Pancreas (tissue), 10 donors: ENCODE measurements at regions not wholly inside any gene's neighbourhood (a gene's known extent, or its start where the extent isn't known, plus 50 kb on each side); places are given as distances from the start of the nearest gene placed in this dataset.
A peak's percentile ranks its signal among the peaks of the same experiment; 100 is the strongest.

Experiments used
- ATAC-seq, 4 donors: fragments of 200-7000 bp; cut with Tn5 transposase; one replicate each; pipeline versions ENCODE4 v1.8.0 to v1.9.1; 2020; ENCODE audit warnings: mild to moderate bottlenecking in 4 of 4, moderate library complexity in 4 of 4
- DNase-seq, 6 donors: peaks; one replicate each; pipeline ENCODE4 v3.0.0-alpha.2; 2020
- FAIRE-seq: peaks from 2 replicates; lab custom pipeline; 2012; peaks lifted over from hg19 to GRCh38; lab: Jason Lieb, UNC
- H3K27ac ChIP-seq, 4 donors: fragments of 200-600 bp; sonication (generic); 1 replicate in 3 of 4; 2 replicates in 1 of 4; pipeline versions ENCODE4 v1.5.0 to v1.8.0; 2020
- H3K27me3 ChIP-seq, 4 donors: fragments of 200-600 bp; one replicate each; pipeline ENCODE4 v1.8.0; 2021
- H3K36me3 ChIP-seq, 3 donors: fragments of 200-600 bp; sonication (generic) in 1 of 3; one replicate each; pipeline versions ENCODE4 v1.5.0 to v1.8.0; 2020 to 2021
- H3K4me1 ChIP-seq, 3 donors: fragments of 200-600 bp; one replicate each; pipeline ENCODE4 v1.8.0; 2021
- H3K4me3 ChIP-seq, 4 donors: fragments of 200-600 bp; sonication (generic) in 2 of 4; one replicate each; pipeline versions ENCODE4 v1.5.0 to v1.8.0; 2020 to 2021
- H3K9me3 ChIP-seq, 4 donors: fragments of 200-600 bp; one replicate each; pipeline ENCODE4 v1.8.0; 2021
- WGBS, 2 donors: extraction: QIAGEN DNeasy Blood & Tissue Kit; methylation state at CpG; one replicate each; pipeline ENCODE4 v1.1.7; 2013; 5-methylcytosine and 5-hydroxymethylcytosine counted together
- intact Hi-C, 3 donors: fragments of 100-400 bp; cut with DNase I; formaldehyde crosslinking; loops; one replicate each; pipeline versions ENCODE4 v1.11.1 to v1.14.2; 2022
- TF ChIP-seq, protein P1 (sequence below), 4 donors: fragments of 200-600 bp; sonication (generic) in 3 of 4; IDR thresholded peaks; one replicate each; pipeline versions ENCODE4 v1.5.0 to v1.8.0; 2021; ENCODE audit warnings: antibody characterized with exemption in 4 of 4
- donor health status: healthy with polysubstance abuse.
- donor health status: DM: no; HTN: no; CAD: no; lungs with moderate emphysema.
- donor health status: DM: no; HTN: no; CAD: no.
- donor health status: control.
- donor health status: control.
- donor health status: Bipolar disorder and iron deficiency.
- donor health status: DM: yes; HTN: yes; CAD: no.
- donor health status: DM: no; HTN: no; CAD: no.
- donor health status: DM: no; HTN: no; CAD: no.
- donor health status: DM: yes; HTN: yes; CAD: no.

DNA sequence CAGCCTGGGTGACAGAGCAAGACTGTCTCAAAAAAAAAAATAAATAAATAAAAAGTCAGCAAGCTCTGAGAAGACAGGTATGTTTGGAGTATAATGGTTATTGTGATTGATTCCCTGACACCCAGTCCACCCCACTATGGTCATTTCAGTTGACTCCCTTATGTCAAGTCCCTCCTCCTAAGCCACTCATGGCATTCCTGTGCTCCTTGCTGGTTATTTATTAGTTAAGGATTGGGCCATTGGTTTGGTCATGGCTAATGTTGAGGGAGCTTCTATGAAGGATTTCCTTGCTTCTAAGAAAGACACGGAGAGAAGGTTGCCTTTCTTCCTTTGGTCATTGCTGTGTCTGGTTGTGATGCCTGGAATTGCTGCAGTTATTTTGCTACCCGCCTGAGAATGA is 140.1 kb downstream of the UCHL1 start:
- no peaks in the 10 kb centered on the region for H3K36me3 ChIP-seq
- DNase-seq (no peak), FAIRE-seq (no peak), ATAC-seq (no peak)
- 82 to 100% methylated on average over 2 of the region's 2 CpGs for WGBS, 2 donors
- H3K27me3 ChIP-seq: no peaks in the 10 kb centered on the region
- no peak overlapping the region for H3K4me3 ChIP-seq
- intact Hi-C loops: no loop called here
- H3K27ac ChIP-seq: no peak overlapping the region
- no peaks in the 10 kb centered on the region for H3K9me3 ChIP-seq
- peaks cover 0 to 4% (median 0%) of the 10 kb centered on the region in 3 donors for H3K4me1 ChIP-seq
- TF ChIP-seq, protein P1, sequence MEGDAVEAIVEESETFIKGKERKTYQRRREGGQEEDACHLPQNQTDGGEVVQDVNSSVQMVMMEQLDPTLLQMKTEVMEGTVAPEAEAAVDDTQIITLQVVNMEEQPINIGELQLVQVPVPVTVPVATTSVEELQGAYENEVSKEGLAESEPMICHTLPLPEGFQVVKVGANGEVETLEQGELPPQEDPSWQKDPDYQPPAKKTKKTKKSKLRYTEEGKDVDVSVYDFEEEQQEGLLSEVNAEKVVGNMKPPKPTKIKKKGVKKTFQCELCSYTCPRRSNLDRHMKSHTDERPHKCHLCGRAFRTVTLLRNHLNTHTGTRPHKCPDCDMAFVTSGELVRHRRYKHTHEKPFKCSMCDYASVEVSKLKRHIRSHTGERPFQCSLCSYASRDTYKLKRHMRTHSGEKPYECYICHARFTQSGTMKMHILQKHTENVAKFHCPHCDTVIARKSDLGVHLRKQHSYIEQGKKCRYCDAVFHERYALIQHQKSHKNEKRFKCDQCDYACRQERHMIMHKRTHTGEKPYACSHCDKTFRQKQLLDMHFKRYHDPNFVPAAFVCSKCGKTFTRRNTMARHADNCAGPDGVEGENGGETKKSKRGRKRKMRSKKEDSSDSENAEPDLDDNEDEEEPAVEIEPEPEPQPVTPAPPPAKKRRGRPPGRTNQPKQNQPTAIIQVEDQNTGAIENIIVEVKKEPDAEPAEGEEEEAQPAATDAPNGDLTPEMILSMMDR (IDR thresholded peaks at IDR 0.05): no peak

DNA sequence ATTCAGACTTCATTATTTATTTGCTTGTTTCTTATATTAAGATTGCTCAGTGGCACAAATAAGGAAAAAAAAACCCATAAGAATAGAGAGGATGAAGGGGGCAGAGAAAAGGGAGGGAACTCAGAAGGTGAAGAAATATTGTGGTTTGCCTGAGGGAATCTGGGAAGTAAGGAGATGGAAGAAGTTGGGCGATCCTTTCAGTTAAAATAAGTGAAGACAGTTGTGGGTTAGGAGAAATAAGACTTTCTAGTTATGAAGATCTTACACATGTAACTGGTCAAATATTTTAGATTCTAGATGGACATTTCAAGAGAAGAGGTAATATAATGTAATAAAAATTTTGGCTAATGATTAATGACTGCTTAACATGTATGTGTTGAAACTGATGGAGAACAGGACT is 138.7 kb upstream of the LIMCH1 start:
- H3K9me3 ChIP-seq: no peaks in the 10 kb centered on the region
- H3K27ac ChIP-seq: no peak overlapping the region
- 86 to 100% methylated on average over 1 of the region's 1 CpG for WGBS, 2 donors
- H3K4me1 ChIP-seq: peaks cover 0 to 4% (median 0%) of the 10 kb centered on the region in 3 donors
- no peak overlapping the region for H3K4me3 ChIP-seq
- intact Hi-C loops: no loop called here
- ATAC-seq (no peak), FAIRE-seq (no peak), DNase-seq (no peak)
- no peaks in the 10 kb centered on the region for H3K36me3 ChIP-seq
- TF ChIP-seq, protein P1 (IDR thresholded peaks at IDR 0.05): no peak
- H3K27me3 ChIP-seq: no peaks in the 10 kb centered on the region

DNA sequence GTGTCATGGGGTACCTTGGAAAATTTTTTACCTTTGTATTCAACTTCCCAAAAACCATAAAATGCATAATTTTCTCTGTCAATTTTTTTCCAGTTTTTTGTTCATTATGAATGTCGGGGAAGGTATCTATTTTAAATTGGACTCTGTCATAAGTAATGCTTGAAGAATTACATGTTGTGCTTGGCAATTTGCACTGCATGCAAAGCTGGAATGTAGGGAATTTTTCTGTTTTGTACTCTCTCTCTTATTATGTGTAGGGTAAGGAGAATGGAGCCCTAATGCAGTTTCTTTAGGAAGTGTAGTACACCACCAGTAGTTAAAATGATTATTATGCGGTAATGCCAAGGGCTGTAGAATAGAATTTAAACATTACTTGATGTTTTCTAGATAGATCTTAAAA is 137.7 kb upstream of the LIMCH1 start:
- ATAC-seq (no peak), FAIRE-seq (no peak), DNase-seq (no peak)
- intact Hi-C loops: no loop called here
- Histone ChIP-seq H3K4me3 (no peak overlapping the region), H3K9me3 (no peaks in the 10 kb centered on the region), H3K27me3 (no peaks in the 10 kb centered on the region), H3K4me1 (peaks cover 0 to 4% (median 0%) of the 10 kb centered on the region in 3 donors), H3K27ac (no peak overlapping the region), H3K36me3 (no peaks in the 10 kb centered on the region)
- 71 to 88% methylated on average over 2 of the region's 2 CpGs for WGBS, 2 donors
- TF ChIP-seq, protein P1 (IDR thresholded peaks at IDR 0.05): no peak

DNA sequence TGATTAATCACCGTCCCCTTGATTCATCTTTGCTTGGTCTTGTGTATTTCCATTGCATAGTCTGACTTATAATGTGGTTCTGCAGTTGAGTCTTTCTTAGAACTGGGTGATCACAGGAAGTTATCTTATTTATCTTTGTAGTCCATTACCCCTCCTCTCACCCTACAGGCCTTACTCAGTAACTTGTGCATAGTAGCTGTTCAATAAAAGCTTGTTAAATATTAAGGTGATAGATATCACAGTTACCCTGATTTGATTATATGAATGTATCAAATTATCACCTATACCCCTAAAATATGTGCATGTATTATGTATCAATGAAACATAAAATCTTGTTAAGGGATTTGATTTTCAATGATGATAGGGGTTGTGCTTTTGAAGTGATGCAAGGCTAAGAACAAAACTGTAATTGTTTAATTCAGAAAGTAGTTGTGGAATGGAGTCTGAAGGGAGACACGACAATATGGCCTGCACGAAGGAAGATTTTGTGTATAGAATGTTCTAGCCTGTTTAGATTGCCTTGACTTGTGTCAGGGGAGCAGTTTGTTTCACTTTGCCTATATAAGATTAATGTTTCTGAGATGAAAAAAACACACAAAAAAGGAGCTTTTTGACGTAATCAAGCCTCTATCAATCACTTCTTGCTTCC is 132.4 kb upstream of the LIMCH1 start:
- TF ChIP-seq, protein P1 (IDR thresholded peaks at IDR 0.05): no peak
- DNase-seq (no peak), FAIRE-seq (no peak), ATAC-seq (no peak)
- Histone ChIP-seq H3K9me3 (no peaks in the 10 kb centered on the region), H3K4me3 (no peak overlapping the region), H3K36me3 (no peaks in the 10 kb centered on the region), H3K4me1 (no peaks in the 10 kb centered on the region), H3K27ac (peak overlapping the region in 1 of 4 donors; percentile 35), H3K27me3 (no peaks in the 10 kb centered on the region)
- 63 to 64% methylated on average over 4 of the region's 4 CpGs for WGBS, 2 donors
- intact Hi-C loops: no loop called here

DNA sequence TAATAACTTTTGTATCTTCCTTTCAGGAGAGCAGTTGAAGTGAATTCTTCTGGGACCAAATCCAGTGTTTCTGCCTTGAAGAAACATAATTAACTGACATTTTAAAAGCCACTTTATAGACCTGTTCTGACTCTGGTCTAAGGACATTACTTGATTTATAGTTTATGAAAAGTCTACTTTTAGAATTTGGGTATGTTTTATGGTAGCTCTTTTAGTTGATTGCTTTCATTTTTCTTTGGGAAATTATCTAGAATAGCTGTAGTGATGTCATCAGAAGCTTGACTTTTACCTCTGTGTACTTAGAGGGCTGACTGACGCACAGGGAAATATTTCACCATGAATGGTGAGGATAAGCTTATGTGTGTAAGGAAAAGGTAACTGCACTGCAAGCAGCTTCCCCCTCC is 131.8 kb upstream of the LIMCH1 start:
- peak overlapping the region in 1 of 4 donors; percentile 35 for H3K27ac ChIP-seq
- FAIRE-seq: peak; percentile 32
- no peaks in the 10 kb centered on the region for H3K9me3 ChIP-seq
- H3K4me1 ChIP-seq: no peaks in the 10 kb centered on the region
- no peaks in the 10 kb centered on the region for H3K27me3 ChIP-seq
- H3K4me3 ChIP-seq: no peak overlapping the region
- 40 to 42% methylated on average over 1 of the region's 1 CpG for WGBS, 2 donors
- H3K36me3 ChIP-seq: no peaks in the 10 kb centered on the region
- TF ChIP-seq, protein P1 (IDR thresholded peaks at IDR 0.05): no peak
- no peak for DNase-seq
- ATAC-seq: peak in 3 of 4 donors; percentile 69 to 89 (median 76)
- intact Hi-C loops: no loop called here
